Peyer's patch (tissue), 4 donors: ENCODE measurements at regions not wholly inside any gene's neighbourhood (a gene's known extent, or its start where the extent isn't known, plus 50 kb on each side); places are given as distances from the start of the nearest gene placed in this dataset.

ENCODE experiments used
- DNase-seq, 3 donors: peaks; one replicate each; pipeline ENCODE4 v3.0.0-alpha.2; 2017 to 2019
- H3K27ac ChIP-seq, 4 donors: fragments of 200-600 bp; sonication (generic); one replicate each; pipeline ENCODE4 v1.5.1; 2016 to 2019
- H3K27me3 ChIP-seq, 2 donors: fragments of 200-600 bp; sonication (generic); one replicate each; pipeline ENCODE4 v1.5.1; 2019
- H3K36me3 ChIP-seq, 3 donors: fragments of 200-600 bp; sonication (generic); one replicate each; pipeline ENCODE4 v1.5.1; 2016 to 2019
- H3K4me1 ChIP-seq, 4 donors: fragments of 200-600 bp; sonication (generic); one replicate each; pipeline ENCODE4 v1.5.1; 2016 to 2019
- H3K4me3 ChIP-seq, 4 donors: fragments of 200-600 bp; sonication (generic); 1 replicate in 3 of 4; 2 replicates in 1 of 4; pipeline ENCODE4 v1.5.1; 2016 to 2019; ENCODE audit warnings: mild to moderate bottlenecking in 1 of 4
- H3K9me3 ChIP-seq, 4 donors: fragments of 200-600 bp; sonication (generic); one replicate each; pipeline ENCODE4 v1.5.1; 2016 to 2019; ENCODE audit warnings: mild to moderate bottlenecking in 1 of 4
- CTCF ChIP-seq, 6 experiments: fragments of 450-650 bp in 4 of 6; fragments of 200-600 bp in 2 of 6; sonication (generic) in 1 of 6; IDR thresholded peaks; one replicate each; pipeline ENCODE4 v1.5.1; 2017 to 2019; ENCODE audit warnings: antibody characterized with exemption in 6 of 6, mild to moderate bottlenecking in 3 of 6, moderate library complexity in 1 of 6
- POLR2A ChIP-seq, 2 donors: fragments of 450-650 bp; IDR thresholded peaks; one replicate each; pipeline ENCODE4 v1.5.1; 2017; ENCODE audit warnings: antibody characterized with exemption in 2 of 2, mild to moderate bottlenecking in 2 of 2, moderate library complexity in 2 of 2

DNA sequence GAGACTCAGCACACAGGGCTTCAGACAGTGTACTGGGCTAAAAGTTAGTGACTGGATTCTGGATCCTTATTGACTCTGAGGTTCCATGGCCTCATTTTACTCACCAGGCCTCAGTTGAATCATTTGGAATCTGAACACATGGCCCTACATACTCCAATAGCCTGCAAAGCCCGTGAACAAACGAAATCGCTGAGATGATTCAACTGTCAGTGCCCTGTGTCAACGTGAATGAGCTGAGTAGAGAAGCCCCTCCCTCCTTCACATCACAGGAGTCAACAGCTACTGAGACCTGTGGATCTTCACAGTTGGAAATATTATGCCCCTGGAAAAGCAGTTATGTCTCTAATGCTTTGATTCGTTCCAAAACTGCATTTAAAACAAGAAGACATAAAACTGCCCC is 429.3 kb downstream of the GADD45G start:
- Histone ChIP-seq H3K27me3 (no peaks in the 10 kb centered on the region), H3K4me3 (no peak overlapping the region), H3K4me1 (no peaks in the 10 kb centered on the region), H3K27ac (no peak overlapping the region), H3K9me3 (no peaks in the 10 kb centered on the region), H3K36me3 (no peaks in the 10 kb centered on the region)
- TF ChIP-seq CTCF (IDR thresholded peaks at IDR 0.05) (no peak), POLR2A (IDR thresholded peaks at IDR 0.05) (no peak)
- DNase-seq, result no peak

DNA sequence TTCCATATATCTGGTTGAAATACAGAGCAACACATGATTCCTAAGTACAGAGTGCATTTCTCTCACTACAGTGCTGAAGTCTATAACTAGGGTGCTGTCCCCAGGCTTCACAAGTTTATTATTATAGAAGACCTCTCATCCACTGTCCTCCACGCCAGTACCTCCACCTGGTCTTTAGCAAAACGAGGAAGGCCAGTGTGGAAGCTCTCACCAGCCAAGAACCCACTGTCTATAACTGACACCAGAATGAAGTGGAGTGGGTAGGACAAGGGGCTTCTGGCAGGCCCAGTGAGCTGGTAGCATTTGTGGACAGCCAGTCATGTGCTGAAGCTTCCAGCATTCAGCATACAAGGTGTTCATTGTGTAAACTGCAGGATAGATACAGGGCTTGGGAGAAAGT is 430.7 kb downstream of the GADD45G start:
- TF ChIP-seq POLR2A (IDR thresholded peaks at IDR 0.05) (no peak), CTCF (IDR thresholded peaks at IDR 0.05) (no peak)
- Histone ChIP-seq H3K9me3 (no peaks in the 10 kb centered on the region), H3K27ac (no peak overlapping the region), H3K36me3 (no peaks in the 10 kb centered on the region), H3K4me1 (no peaks in the 10 kb centered on the region), H3K27me3 (no peaks in the 10 kb centered on the region), H3K4me3 (no peak overlapping the region)
- no peak for DNase-seq

- Histone ChIP-seq H3K27ac (no peak overlapping the region), H3K4me3 (no peak overlapping the region), H3K9me3 (no peaks in the 10 kb centered on the region), H3K27me3 (no peaks in the 10 kb centered on the region), H3K36me3 (no peaks in the 10 kb centered on the region), H3K4me1 (no peaks in the 10 kb centered on the region)
- TF ChIP-seq POLR2A (IDR thresholded peaks at IDR 0.05) (no peak), CTCF (IDR thresholded peaks at IDR 0.05) (no peak)
- DNase-seq, result no peak
These were observed 432.5 kb downstream of the GADD45G start for GRCh38 chr9:90037146-90037797.

DNA sequence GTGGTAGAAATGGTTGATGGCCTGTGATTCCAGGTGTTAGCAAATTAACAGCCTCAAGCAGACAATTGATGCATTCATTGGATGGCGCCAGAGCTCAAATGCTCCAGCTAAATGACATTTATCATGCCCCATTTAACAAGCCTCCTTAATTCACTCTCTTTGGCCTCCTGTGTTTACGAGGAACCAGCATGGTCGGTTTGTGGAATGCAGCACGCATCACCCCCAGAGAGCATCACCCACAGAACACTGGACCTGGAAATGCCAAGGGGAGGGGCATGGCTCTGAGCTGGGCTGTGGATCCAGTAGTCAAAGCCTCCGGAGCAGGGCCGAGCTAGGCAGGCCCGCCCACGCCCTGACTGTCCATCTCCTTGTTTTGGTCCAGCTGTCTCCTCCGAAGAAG is 434.0 kb downstream of the GADD45G start:
- H3K27ac ChIP-seq, result no peak overlapping the region
- H3K36me3 ChIP-seq, result no peaks in the 10 kb centered on the region
- TF ChIP-seq POLR2A (IDR thresholded peaks at IDR 0.05), result no peak
- no peak for TF ChIP-seq CTCF (IDR thresholded peaks at IDR 0.05)
- no peaks in the 10 kb centered on the region for H3K27me3 ChIP-seq
- H3K4me3 ChIP-seq, result no peak overlapping the region
- no peaks in the 10 kb centered on the region for H3K4me1 ChIP-seq
- no peaks in the 10 kb centered on the region for H3K9me3 ChIP-seq
- DNase-seq, result no peak

DNA sequence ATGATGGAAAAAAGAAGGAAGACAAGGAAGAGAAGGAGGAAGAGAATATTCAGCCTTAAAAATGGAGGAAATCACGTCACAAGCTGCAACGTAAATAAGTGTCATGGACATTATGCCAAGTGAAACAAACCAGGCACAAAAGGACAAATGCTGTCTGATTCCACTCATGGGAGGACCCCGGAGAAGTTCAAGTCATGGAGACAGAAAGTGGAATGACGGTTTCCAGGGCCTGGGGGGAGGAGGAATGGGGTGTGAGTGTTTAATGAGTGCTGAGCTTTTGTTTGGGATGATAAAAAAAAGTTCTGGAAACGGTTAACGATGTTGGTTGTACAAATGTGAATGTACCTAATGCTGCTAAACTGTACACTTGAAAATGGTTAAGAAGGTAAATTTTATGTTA is 439.5 kb downstream of the GADD45G start:
- TF ChIP-seq CTCF (IDR thresholded peaks at IDR 0.05) (no peak), POLR2A (IDR thresholded peaks at IDR 0.05) (no peak)
- no peaks in the 10 kb centered on the region for H3K9me3 ChIP-seq

GRCh38 chr9:90044710-90045151 is 439.9 kb downstream of the GADD45G start:
- H3K4me1 ChIP-seq, result no peaks in the 10 kb centered on the region
- H3K9me3 ChIP-seq, result no peaks in the 10 kb centered on the region
- no peaks in the 10 kb centered on the region for H3K27me3 ChIP-seq
- no peak for TF ChIP-seq POLR2A (IDR thresholded peaks at IDR 0.05)
- TF ChIP-seq CTCF (IDR thresholded peaks at IDR 0.05), result no peak
- no peak overlapping the region for H3K4me3 ChIP-seq
- no peak for DNase-seq
- no peaks in the 10 kb centered on the region for H3K36me3 ChIP-seq
- H3K27ac ChIP-seq, result no peak overlapping the region

More for the DNA sequence above, 439.5 kb downstream of the GADD45G start:
- H3K4me3 ChIP-seq, result no peak overlapping the region
- H3K36me3 ChIP-seq, result no peaks in the 10 kb centered on the region
- H3K4me1 ChIP-seq, result no peaks in the 10 kb centered on the region
- H3K27ac ChIP-seq, result no peak overlapping the region
- no peaks in the 10 kb centered on the region for H3K27me3 ChIP-seq
- no peak for DNase-seq
